ENCODE measurements at regions not wholly inside any gene's neighbourhood (a gene's known extent, or its start where the extent isn't known, plus 50 kb on each side); places are given as distances from the start of the nearest gene placed in this dataset.

GRCh38 chrY:15593476-15594160, 1069.3 kb downstream of the NLGN4Y start:
- FAIRE-seq = no peak
- Histone ChIP-seq H3K27me3 (ENCODE audit: control insufficient read depth, insufficient read depth, low read length) (no peaks in the 10 kb centered on the region), H3K36me3 (ENCODE audit: control insufficient read depth, insufficient read depth, low read length) (no peaks in the 10 kb centered on the region), H3K4me3 (ENCODE audit: low read depth, low read length) (no peak overlapping the region)
- peak; percentile 85 for DNase-seq (ENCODE audit: low read depth)
- TF ChIP-seq CTCF (IDR thresholded peaks at IDR 0.05; ENCODE audit: insufficient read depth, low read length, severe bottlenecking) = no peak

- Histone ChIP-seq H3K4me3 (ENCODE audit: low read depth, low read length) (no peak overlapping the region), H3K27me3 (ENCODE audit: control insufficient read depth, insufficient read depth, low read length) (no peaks in the 10 kb centered on the region), H3K36me3 (ENCODE audit: control insufficient read depth, insufficient read depth, low read length) (no peaks in the 10 kb centered on the region)
- no peak for TF ChIP-seq CTCF (IDR thresholded peaks at IDR 0.05; ENCODE audit: insufficient read depth, low read length, severe bottlenecking)
- DNase-seq (ENCODE audit: low read depth) (no peak), FAIRE-seq (no peak)
Measured at GRCh38 chrY:15594179-15594578, 1069.8 kb downstream of the NLGN4Y start.

- no peaks in the 10 kb centered on the region for H3K36me3 ChIP-seq (ENCODE audit: control insufficient read depth, insufficient read depth, low read length)
- H3K4me3 ChIP-seq (ENCODE audit: low read depth, low read length) = no peak overlapping the region
- no peak for FAIRE-seq
- no peak for TF ChIP-seq CTCF (IDR thresholded peaks at IDR 0.05; ENCODE audit: insufficient read depth, low read length, severe bottlenecking)
- no peak for DNase-seq (ENCODE audit: low read depth)
- H3K27me3 ChIP-seq (ENCODE audit: control insufficient read depth, insufficient read depth, low read length) = no peaks in the 10 kb centered on the region
Measured at GRCh38 chrY:15600565-15600964, 1076.2 kb downstream of the NLGN4Y start.

- no peak for TF ChIP-seq CTCF (IDR thresholded peaks at IDR 0.05; ENCODE audit: insufficient read depth, low read length, severe bottlenecking)
- DNase-seq (ENCODE audit: low read depth) = peak; percentile 89
- no peak for FAIRE-seq
- H3K36me3 ChIP-seq (ENCODE audit: control insufficient read depth, insufficient read depth, low read length) = no peaks in the 10 kb centered on the region
- H3K4me3 ChIP-seq (ENCODE audit: low read depth, low read length) = no peak overlapping the region
- H3K27me3 ChIP-seq (ENCODE audit: control insufficient read depth, insufficient read depth, low read length) = no peaks in the 10 kb centered on the region
Measured at GRCh38 chrY:15624370-15624769, 1100.0 kb downstream of the NLGN4Y start.

GRCh38 chrY:15624928-15625327, 1100.6 kb downstream of the NLGN4Y start:
- peak; percentile 21 for TF ChIP-seq CTCF (IDR thresholded peaks at IDR 0.05; ENCODE audit: insufficient read depth, low read length, severe bottlenecking)
- DNase-seq (ENCODE audit: low read depth) (peak; percentile 15), FAIRE-seq (no peak)
- Histone ChIP-seq H3K27me3 (ENCODE audit: control insufficient read depth, insufficient read depth, low read length) (no peaks in the 10 kb centered on the region), H3K36me3 (ENCODE audit: control insufficient read depth, insufficient read depth, low read length) (no peaks in the 10 kb centered on the region), H3K4me3 (ENCODE audit: low read depth, low read length) (no peak overlapping the region)

- no peak for FAIRE-seq
- H3K4me3 ChIP-seq (ENCODE audit: low read depth, low read length) = no peak overlapping the region
- H3K27me3 ChIP-seq (ENCODE audit: control insufficient read depth, insufficient read depth, low read length) = no peaks in the 10 kb centered on the region
- no peak for TF ChIP-seq CTCF (IDR thresholded peaks at IDR 0.05; ENCODE audit: insufficient read depth, low read length, severe bottlenecking)
- DNase-seq (ENCODE audit: low read depth) = peak; percentile 75
- no peaks in the 10 kb centered on the region for H3K36me3 ChIP-seq (ENCODE audit: control insufficient read depth, insufficient read depth, low read length)
Measured at GRCh38 chrY:15648198-15648597, 1123.9 kb downstream of the NLGN4Y start.

All from bronchial epithelial cell (primary cell).